Uterus (tissue), 3 donors: ENCODE measurements at regions not wholly inside any gene's neighbourhood (a gene's known extent, or its start where the extent isn't known, plus 50 kb on each side); places are given as distances from the start of the nearest gene placed in this dataset.

ENCODE experiments used
- DNase-seq, 2 donors: peaks; one replicate each; pipeline ENCODE4 v3.0.0-alpha.2; 2019 to 2020
- H3K27ac ChIP-seq, 2 donors: fragments of 200-600 bp; sonication (generic); 1 replicate in 1 of 2; 2 replicates in 1 of 2; pipeline ENCODE4 v1.5.1; 2016 to 2018
- H3K27me3 ChIP-seq, 2 donors: fragments of 200-600 bp; sonication (generic); one replicate each; pipeline ENCODE4 v1.5.1; 2018 to 2019; ENCODE audit warnings: control low read depth in 1 of 2
- H3K36me3 ChIP-seq, 2 donors: fragments of 200-600 bp; sonication (generic); one replicate each; pipeline ENCODE4 v1.5.1; 2019; ENCODE audit warnings: control low read depth in 1 of 2
- H3K4me1 ChIP-seq, 2 donors: fragments of 200-600 bp; sonication (generic); one replicate each; pipeline ENCODE4 v1.5.1; 2018 to 2019; ENCODE audit warnings: control low read depth in 1 of 2
- H3K4me3 ChIP-seq, 2 donors: fragments of 200-600 bp; sonication (generic); 1 replicate in 1 of 2; 2 replicates in 1 of 2; pipeline ENCODE4 v1.5.1; 2018 to 2019; ENCODE audit warnings: mild to moderate bottlenecking in 1 of 2
- H3K9me3 ChIP-seq, 2 donors: fragments of 200-600 bp; sonication (generic); one replicate each; pipeline ENCODE4 v1.5.1; 2019; ENCODE audit warnings: control low read depth in 1 of 2
- POLR2A ChIP-seq, 2 donors: fragments of 450-650 bp; IDR thresholded peaks; one replicate each; pipeline ENCODE4 v1.6.1; 2016; ENCODE audit warnings: antibody characterized with exemption in 2 of 2, mild to moderate bottlenecking in 1 of 2, moderate library complexity in 1 of 2
- intact Hi-C: fragments of 100-400 bp; cut with DNase I; formaldehyde crosslinking; loops from one replicate; pipeline ENCODE4 v1.15.1; 2023; ENCODE audit warnings: low total_unique reads
- TF ChIP-seq, protein P1 (sequence below), 4 experiments: fragments of 200-600 bp in 2 of 4; fragments of 450-650 bp in 2 of 4; sonication (generic) in 2 of 4; IDR thresholded peaks; one replicate each; pipeline ENCODE4 v1.5.1; 2016 to 2019; ENCODE audit warnings: antibody characterized with exemption in 4 of 4, mild to moderate bottlenecking in 2 of 4, moderate library complexity in 1 of 4
- donor health status: DM: yes; HTN: yes; CAD: no.

DNA sequence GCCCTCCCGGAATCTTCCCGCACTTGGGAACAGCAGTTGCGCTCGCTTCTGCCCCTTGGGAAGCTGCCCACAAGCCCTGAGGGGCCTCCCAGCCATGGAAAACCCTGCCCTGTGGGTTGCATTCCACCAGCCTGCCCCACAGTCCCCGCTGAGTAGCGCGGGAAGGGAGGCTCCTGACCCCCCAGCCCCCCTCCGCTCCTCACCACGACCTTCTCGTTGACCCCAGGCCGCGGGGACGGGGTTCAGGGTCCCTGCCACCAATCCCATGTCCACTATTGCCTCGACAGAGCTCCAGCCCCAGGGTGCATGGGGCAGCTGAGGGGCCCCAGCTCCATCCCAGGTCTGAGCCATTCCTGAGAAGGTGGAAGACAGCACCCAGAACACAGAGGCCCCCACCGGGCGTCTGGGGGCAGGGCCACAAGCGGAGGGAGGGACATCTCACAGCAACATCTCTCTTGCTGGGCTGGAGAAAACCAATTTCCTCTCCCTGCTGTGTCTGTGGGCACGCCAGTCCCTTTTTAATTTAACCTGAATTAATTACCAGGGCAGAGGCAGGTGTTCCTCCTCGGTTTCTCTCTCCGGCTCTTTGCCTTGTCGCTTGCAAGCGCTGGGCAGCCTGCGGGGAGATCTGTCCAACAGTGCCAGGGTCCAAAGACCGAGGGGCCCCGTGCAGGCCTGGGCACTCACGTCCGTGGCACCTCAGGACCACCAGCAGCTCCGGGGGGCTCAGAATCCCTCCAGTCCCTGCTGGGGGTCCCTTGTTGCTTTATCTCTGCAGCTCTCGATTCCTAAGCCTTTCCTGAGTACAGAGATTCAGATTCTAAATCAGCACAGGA lies 57.9 kb downstream of the FOXL3 start:
- TF ChIP-seq, protein P1, sequence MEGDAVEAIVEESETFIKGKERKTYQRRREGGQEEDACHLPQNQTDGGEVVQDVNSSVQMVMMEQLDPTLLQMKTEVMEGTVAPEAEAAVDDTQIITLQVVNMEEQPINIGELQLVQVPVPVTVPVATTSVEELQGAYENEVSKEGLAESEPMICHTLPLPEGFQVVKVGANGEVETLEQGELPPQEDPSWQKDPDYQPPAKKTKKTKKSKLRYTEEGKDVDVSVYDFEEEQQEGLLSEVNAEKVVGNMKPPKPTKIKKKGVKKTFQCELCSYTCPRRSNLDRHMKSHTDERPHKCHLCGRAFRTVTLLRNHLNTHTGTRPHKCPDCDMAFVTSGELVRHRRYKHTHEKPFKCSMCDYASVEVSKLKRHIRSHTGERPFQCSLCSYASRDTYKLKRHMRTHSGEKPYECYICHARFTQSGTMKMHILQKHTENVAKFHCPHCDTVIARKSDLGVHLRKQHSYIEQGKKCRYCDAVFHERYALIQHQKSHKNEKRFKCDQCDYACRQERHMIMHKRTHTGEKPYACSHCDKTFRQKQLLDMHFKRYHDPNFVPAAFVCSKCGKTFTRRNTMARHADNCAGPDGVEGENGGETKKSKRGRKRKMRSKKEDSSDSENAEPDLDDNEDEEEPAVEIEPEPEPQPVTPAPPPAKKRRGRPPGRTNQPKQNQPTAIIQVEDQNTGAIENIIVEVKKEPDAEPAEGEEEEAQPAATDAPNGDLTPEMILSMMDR (IDR thresholded peaks at IDR 0.05), result no peak
- TF ChIP-seq POLR2A (IDR thresholded peaks at IDR 0.05), result no peak
- H3K27ac ChIP-seq, result no peak overlapping the region
- H3K9me3 ChIP-seq, result no peaks in the 10 kb centered on the region
- intact Hi-C loops, result no loop called here
- no peak for DNase-seq
- H3K4me1 ChIP-seq, result no peaks in the 10 kb centered on the region
- no peak overlapping the region for H3K4me3 ChIP-seq
- H3K27me3 ChIP-seq, result no peaks in the 10 kb centered on the region
- H3K36me3 ChIP-seq, result no peaks in the 10 kb centered on the region

DNA sequence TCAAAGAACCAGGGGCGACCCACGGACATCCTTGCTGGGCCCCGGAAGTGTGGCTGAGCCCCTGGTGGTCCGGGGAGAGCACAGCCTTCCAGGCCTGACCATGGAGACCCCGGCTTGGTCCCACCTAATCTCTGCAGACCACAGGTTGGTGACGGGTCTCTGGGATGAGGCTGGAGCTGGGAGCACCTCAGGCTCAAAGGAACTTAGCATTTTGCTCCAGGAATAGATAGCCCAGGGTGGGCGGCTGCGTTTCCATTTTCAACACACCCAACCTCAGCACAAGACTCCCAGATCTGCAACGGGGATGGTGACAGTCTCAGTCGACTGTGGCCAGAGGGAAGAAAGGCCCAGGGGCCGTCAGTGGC lies 58.5 kb downstream of the FOXL3 start:
- no peak overlapping the region for H3K27ac ChIP-seq
- no peaks in the 10 kb centered on the region for H3K9me3 ChIP-seq
- H3K4me3 ChIP-seq, result no peak overlapping the region
- no peak for DNase-seq
- no peaks in the 10 kb centered on the region for H3K36me3 ChIP-seq
- no peaks in the 10 kb centered on the region for H3K27me3 ChIP-seq
- intact Hi-C loops, result no loop called here
- no peak for TF ChIP-seq POLR2A (IDR thresholded peaks at IDR 0.05)
- TF ChIP-seq, protein P1 (IDR thresholded peaks at IDR 0.05), result no peak
- H3K4me1 ChIP-seq, result no peaks in the 10 kb centered on the region

DNA sequence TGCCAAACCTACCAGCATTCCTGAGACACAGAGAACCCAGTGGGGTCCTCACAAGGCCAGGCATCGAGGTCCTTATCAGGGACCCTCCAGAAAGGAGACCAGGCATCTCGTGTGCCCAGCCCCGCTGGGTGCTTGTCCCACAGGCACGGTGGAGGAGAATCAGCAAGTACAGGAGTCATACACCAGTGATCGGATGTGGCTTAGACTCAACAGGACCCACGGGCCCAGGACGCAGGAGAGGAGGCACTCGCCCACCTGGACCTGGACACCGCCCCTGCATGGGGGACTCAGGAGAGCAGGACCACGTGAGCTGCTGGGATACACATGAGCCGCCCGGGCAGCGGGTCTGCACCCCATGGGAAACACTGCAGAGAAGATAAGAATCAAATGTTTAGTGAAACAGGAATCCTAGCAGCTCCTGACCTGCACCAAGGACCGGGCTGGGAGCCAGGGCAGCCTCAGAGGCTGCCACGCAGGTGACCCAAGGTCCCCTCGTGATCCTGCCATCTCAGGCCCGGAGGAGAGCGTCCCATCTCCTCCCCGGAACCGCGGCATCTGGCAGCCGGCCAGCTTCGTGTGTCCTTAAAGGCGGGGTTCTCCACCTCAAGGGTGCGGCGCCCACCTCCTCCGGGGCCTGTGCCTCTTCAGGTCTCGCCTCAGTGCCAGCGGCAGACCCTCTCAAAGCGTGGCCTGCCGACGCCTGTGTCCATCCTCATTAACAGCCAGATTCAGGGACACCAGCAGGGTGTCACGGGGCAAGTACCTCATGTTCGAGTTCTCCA lies 59.2 kb downstream of the FOXL3 start:
- no peaks in the 10 kb centered on the region for H3K36me3 ChIP-seq
- DNase-seq, result no peak
- no peak overlapping the region for H3K4me3 ChIP-seq
- no peaks in the 10 kb centered on the region for H3K27me3 ChIP-seq
- no peaks in the 10 kb centered on the region for H3K9me3 ChIP-seq
- intact Hi-C loops, result no loop called here
- no peak for TF ChIP-seq POLR2A (IDR thresholded peaks at IDR 0.05)
- TF ChIP-seq, protein P1 (IDR thresholded peaks at IDR 0.05), result no peak
- no peaks in the 10 kb centered on the region for H3K4me1 ChIP-seq
- no peak overlapping the region for H3K27ac ChIP-seq

DNA sequence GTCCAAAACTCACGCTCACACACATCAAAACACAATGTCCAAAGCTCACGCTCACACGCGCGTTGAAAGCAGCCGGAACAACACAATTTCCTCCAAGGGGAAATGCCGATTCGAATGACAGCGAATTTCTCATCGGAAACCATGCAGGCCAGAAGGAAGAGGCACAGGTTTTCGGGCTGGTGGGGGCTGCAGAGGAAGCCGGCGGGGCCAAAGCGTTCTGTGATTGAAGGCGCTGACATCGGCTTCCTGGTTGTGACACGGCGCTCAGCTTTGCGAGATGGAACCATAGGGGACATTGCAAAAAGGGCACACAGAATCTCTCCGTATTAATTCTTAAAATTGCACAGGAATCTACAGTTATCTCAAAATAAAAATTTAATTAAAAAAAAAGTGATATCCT lies 61.3 kb downstream of the FOXL3 start:
- Histone ChIP-seq H3K9me3 (no peaks in the 10 kb centered on the region), H3K4me3 (no peak overlapping the region), H3K36me3 (no peaks in the 10 kb centered on the region), H3K27me3 (no peaks in the 10 kb centered on the region), H3K4me1 (no peaks in the 10 kb centered on the region), H3K27ac (no peak overlapping the region)
- DNase-seq, result no peak
- intact Hi-C loops, result no loop called here
- no peak for TF ChIP-seq POLR2A (IDR thresholded peaks at IDR 0.05)

DNA sequence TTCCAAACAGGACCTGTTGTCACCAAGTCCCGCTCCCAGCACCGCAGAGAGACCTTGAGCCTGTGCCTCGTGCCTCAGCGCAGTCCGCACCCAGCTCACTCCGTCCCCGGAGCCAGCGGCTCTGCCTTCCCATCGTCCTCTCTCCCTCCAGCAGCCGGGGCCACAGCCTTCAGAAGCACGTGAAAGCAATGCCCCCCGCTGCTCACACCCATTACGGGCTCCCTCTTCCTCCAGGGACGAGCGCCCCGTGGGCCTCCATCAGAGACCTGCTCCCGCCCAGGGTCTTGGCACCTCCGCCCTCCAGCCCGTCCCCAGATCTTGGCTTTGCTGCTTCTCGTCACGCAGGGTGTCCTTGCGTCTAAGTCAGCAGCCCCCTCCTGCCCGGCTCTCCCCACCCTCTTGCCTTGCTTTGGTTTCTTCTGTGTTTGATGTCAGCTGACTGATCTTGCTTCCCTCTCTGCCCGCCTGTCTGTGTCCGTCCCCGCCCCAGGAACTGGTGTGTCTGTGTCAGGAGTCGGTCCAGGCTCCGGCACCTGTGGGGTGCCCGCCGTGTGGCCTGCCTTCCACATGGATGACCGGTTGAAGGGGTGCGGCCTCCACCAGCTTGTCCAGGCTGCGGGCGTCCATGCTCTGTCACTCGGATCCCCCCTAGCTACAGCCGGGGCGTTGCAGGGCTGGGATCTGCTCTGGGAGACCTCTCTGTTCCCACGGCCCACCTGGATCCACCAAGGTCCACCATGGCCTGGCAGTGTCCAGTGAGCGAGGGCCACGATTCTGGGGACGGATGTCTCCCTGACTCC lies 61.9 kb downstream of the FOXL3 start:
- no peak overlapping the region for H3K4me3 ChIP-seq
- H3K27me3 ChIP-seq, result no peaks in the 10 kb centered on the region
- no peak for DNase-seq
- no peaks in the 10 kb centered on the region for H3K9me3 ChIP-seq
- H3K4me1 ChIP-seq, result no peaks in the 10 kb centered on the region
- no peaks in the 10 kb centered on the region for H3K36me3 ChIP-seq
- H3K27ac ChIP-seq, result no peak overlapping the region
- intact Hi-C loops, result no loop called here
- no peak for TF ChIP-seq POLR2A (IDR thresholded peaks at IDR 0.05)
- TF ChIP-seq, protein P1 (IDR thresholded peaks at IDR 0.05), result no peak
